IPS-18a (cell line): ENCODE measurements at regions not wholly inside any gene's neighbourhood (a gene's known extent, or its start where the extent isn't known, plus 50 kb on each side); places are given as distances from the start of the nearest gene placed in this dataset.
"Not testable (repeated sequence)": the region's sequence is repeated elsewhere in the genome, so short reads cannot be mapped to it uniquely, and the experiment has no call there.

Source experiments
- H3K27ac ChIP-seq: one replicate; pipeline ENCODE4 v1.5.1; 2013; ENCODE audit warnings: low read length
- H3K27me3 ChIP-seq: one replicate; pipeline ENCODE4 v1.6.1; 2013; ENCODE audit warnings: mild to moderate bottlenecking, low read length; ENCODE audit not compliant: control insufficient read depth, insufficient read depth
- H3K36me3 ChIP-seq: one replicate; pipeline ENCODE4 v1.6.1; 2013; ENCODE audit warnings: low read depth, low read length; ENCODE audit not compliant: control insufficient read depth
- H3K4me1 ChIP-seq: one replicate; pipeline ENCODE4 v1.6.1; 2013; ENCODE audit warnings: low read depth, low read length; ENCODE audit not compliant: control insufficient read depth
- H3K4me3 ChIP-seq: one replicate; pipeline ENCODE4 v1.5.1; 2013; ENCODE audit warnings: low read length
- H3K9ac ChIP-seq: one replicate; pipeline ENCODE4 v1.6.1; 2013; ENCODE audit warnings: mild to moderate bottlenecking, low read length, moderate library complexity
- H3K9me3 ChIP-seq: one replicate; pipeline ENCODE4 v1.6.1; 2013; ENCODE audit warnings: low read depth, low read length; ENCODE audit not compliant: control insufficient read depth

- no peak overlapping the region for H3K27ac ChIP-seq
- no peak overlapping the region for H3K4me3 ChIP-seq
- no peaks in the 10 kb centered on the region for H3K27me3 ChIP-seq
- H3K9ac ChIP-seq, result no peak overlapping the region
- no peaks in the 10 kb centered on the region for H3K4me1 ChIP-seq
- H3K36me3 ChIP-seq, result no peaks in the 10 kb centered on the region
- H3K9me3 ChIP-seq, result no peaks in the 10 kb centered on the region
These were observed 363.6 kb downstream of the ANKRD30A start for GRCh38 chr10:37488792-37489657.

DNA sequence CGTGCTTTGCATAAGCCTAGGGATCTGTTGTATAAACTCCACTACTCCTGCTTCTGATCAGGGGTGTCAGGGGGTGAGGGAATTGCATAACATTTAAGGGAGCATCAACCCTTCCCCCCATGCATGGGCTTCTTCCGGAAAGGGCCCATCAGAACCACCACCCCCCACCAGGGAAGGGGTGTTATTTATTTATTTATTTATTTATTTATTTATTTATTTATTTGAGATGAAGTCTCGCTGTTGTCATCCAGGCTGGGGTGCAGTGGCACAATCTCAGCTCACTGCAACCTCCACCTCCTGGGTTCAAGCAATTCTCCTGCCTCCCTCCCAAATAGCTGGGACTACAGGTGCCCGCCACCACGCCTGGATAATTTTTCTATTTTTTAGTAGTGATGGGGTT is 355.2 kb downstream of the ANKRD30A start:
- H3K9me3 ChIP-seq, H3K4me1 ChIP-seq, H3K36me3 ChIP-seq, H3K27ac ChIP-seq, H3K4me3 ChIP-seq, H3K27me3 ChIP-seq, H3K9ac ChIP-seq: not testable (repeated sequence)

DNA sequence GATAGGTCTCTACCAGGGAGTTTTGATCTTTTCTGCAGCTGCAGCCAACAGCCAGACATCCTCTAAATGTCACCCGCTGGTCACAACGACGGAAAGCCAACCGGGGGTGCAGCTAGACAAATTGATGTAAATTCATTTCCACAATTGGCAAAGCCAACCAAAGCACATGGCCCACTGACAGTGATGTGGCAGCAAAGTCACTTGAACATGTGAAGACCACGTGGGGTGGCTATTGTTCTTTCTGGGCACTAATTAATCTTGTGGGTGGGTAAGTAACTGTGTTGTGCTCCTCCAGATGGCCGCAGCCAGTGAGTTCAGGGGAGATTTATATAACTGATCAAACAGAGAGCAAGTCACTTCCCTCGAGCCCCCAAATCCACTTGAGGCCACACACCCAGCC is 354.1 kb downstream of the ANKRD30A start:
- peaks cover 7% of the 10 kb centered on the region for H3K4me1 ChIP-seq
- H3K4me3 ChIP-seq, result no peak overlapping the region
- H3K27me3 ChIP-seq, result no peaks in the 10 kb centered on the region
- H3K27ac ChIP-seq, result no peak overlapping the region
- no peaks in the 10 kb centered on the region for H3K36me3 ChIP-seq
- no peaks in the 10 kb centered on the region for H3K9me3 ChIP-seq
- H3K9ac ChIP-seq, result no peak overlapping the region

- no peak overlapping the region for H3K9ac ChIP-seq
- H3K27ac ChIP-seq, result no peak overlapping the region
- H3K27me3 ChIP-seq, result no peaks in the 10 kb centered on the region
- H3K4me3 ChIP-seq, result no peak overlapping the region
- H3K9me3 ChIP-seq, result no peaks in the 10 kb centered on the region
- H3K36me3 ChIP-seq, result no peaks in the 10 kb centered on the region
- peaks cover 7% of the 10 kb centered on the region for H3K4me1 ChIP-seq
These were observed 353.0 kb downstream of the ANKRD30A start for GRCh38 chr10:37478381-37478780.

- H3K27me3 ChIP-seq, result no peaks in the 10 kb centered on the region
- H3K36me3 ChIP-seq, result no peaks in the 10 kb centered on the region
- H3K4me3 ChIP-seq, result no peak overlapping the region
- no peaks in the 10 kb centered on the region for H3K9me3 ChIP-seq
- peaks cover 7% of the 10 kb centered on the region for H3K4me1 ChIP-seq
- no peak overlapping the region for H3K27ac ChIP-seq
- no peak overlapping the region for H3K9ac ChIP-seq
These were observed 350.9 kb downstream of the ANKRD30A start for GRCh38 chr10:37476285-37476684.

- Histone ChIP-seq H3K9ac (no peak overlapping the region), H3K4me1 (peaks cover 7% of the 10 kb centered on the region), H3K27me3 (no peaks in the 10 kb centered on the region), H3K4me3 (no peak overlapping the region), H3K36me3 (no peaks in the 10 kb centered on the region), H3K9me3 (no peaks in the 10 kb centered on the region), H3K27ac (no peak overlapping the region)
These were observed 349.2 kb downstream of the ANKRD30A start for GRCh38 chr10:37474645-37475044.

DNA sequence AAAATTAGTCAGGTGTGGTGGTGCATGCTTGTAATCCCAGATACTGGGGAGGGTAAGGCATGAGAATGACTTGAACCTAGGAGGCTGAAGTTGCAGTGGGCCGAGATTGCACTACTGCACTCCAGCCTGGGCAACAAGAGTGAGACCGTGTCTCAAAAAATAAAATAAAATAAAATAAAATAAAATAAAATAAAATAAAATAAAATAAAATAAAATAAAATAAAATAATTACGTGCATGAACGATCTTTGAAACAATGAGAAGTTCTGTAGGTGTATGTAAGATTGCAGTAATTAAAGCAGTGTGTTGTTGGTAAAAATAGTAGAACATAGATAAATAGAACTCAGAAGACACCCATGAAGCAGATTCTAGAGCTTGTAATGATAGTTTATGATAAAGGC is 348.5 kb downstream of the ANKRD30A start:
- Histone ChIP-seq H3K9me3 (no peaks in the 10 kb centered on the region), H3K27ac (no peak overlapping the region), H3K4me3 (no peak overlapping the region), H3K36me3 (no peaks in the 10 kb centered on the region), H3K9ac (no peak overlapping the region), H3K27me3 (no peaks in the 10 kb centered on the region), H3K4me1 (peaks cover 7% of the 10 kb centered on the region)

GRCh38 chr10:37467246-37467645 is 341.8 kb downstream of the ANKRD30A start:
- H3K36me3 ChIP-seq, result no peaks in the 10 kb centered on the region
- no peak overlapping the region for H3K9ac ChIP-seq
- H3K27ac ChIP-seq, result no peak overlapping the region
- H3K9me3 ChIP-seq, result no peaks in the 10 kb centered on the region
- no peaks in the 10 kb centered on the region for H3K4me1 ChIP-seq
- H3K4me3 ChIP-seq, result no peak overlapping the region
- H3K27me3 ChIP-seq, result no peaks in the 10 kb centered on the region

DNA sequence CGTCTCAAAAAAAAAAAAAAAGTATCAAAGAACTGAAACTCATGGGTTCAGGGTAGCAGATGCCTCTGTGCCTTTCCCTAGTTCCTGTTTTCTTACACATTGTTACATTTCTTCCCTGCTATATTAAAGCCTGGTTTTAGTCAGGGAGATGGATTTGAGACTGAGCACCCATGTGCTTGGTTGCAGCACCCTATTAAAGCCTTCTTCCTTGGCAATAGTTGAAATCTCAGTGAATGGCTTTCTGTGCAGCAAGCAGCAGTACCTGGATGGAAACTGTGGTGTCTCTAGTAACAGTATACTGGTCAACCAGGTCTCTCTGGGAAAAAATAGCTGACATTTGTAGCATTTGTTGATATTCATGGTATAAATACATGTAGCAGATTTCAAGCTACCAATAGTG is 331.1 kb downstream of the ANKRD30A start:
- no peaks in the 10 kb centered on the region for H3K27me3 ChIP-seq

GRCh38 chr10:37448161-37448560 is 322.8 kb downstream of the ANKRD30A start:
- no peak overlapping the region for H3K9ac ChIP-seq
- no peak overlapping the region for H3K27ac ChIP-seq
- no peaks in the 10 kb centered on the region for H3K36me3 ChIP-seq
- no peaks in the 10 kb centered on the region for H3K27me3 ChIP-seq
- no peaks in the 10 kb centered on the region for H3K9me3 ChIP-seq
- no peak overlapping the region for H3K4me3 ChIP-seq
- H3K4me1 ChIP-seq, result no peaks in the 10 kb centered on the region

More for the DNA sequence above, 331.1 kb downstream of the ANKRD30A start:
- Histone ChIP-seq H3K9ac (no peak overlapping the region), H3K36me3 (no peaks in the 10 kb centered on the region), H3K4me1 (no peaks in the 10 kb centered on the region), H3K27ac (no peak overlapping the region), H3K9me3 (peaks cover 9% of the 10 kb centered on the region), H3K4me3 (no peak overlapping the region)

DNA sequence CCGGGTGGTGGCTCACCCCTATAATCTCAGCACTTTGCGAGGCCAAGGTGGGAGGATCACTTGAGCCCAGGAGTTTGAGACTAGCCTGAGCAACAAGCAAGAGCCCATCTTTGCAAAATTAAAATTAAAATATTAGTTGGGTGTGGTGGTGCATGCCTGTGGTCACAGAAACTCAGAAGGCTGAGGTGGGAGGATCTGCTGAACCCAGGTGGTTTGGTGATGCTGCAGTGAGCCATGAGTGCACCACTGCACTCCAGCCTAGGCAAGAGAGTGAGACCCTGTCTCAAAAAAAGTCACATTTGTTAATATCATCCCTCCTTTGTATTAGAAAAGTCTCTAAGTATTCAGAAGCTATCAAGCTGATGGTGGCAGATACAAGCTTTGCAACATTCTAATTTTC is 317.5 kb downstream of the ANKRD30A start:
- no peaks in the 10 kb centered on the region for H3K9me3 ChIP-seq
- H3K27ac ChIP-seq, result no peak overlapping the region
- H3K9ac ChIP-seq, result no peak overlapping the region

DNA sequence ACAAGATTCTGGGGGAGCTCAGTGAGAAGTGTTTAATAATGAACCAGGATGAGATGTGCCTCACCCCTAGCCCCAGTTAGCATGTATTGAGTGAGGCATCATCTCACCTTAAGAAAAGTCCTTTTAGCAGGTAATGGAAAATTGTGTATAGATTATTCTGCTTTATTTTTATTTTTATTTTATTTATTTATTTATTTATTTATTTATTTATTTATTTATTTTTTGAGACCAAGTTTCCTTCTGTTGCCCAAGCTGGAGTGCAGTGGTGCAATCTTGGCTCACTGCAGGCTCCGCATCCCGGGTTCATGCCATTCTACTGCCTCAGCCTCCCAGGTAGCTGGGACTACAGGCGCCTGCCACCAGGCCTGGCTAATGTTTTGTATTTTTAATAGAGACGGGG is 315.8 kb downstream of the ANKRD30A start:
- H3K4me3 ChIP-seq, H3K4me1 ChIP-seq, H3K36me3 ChIP-seq, H3K9ac ChIP-seq, H3K9me3 ChIP-seq, H3K27ac ChIP-seq, H3K27me3 ChIP-seq: not testable (repeated sequence)

More for the DNA sequence above, 317.5 kb downstream of the ANKRD30A start:
- no peak overlapping the region for H3K4me3 ChIP-seq
- H3K36me3 ChIP-seq, result no peaks in the 10 kb centered on the region
- H3K4me1 ChIP-seq, result no peaks in the 10 kb centered on the region
- no peaks in the 10 kb centered on the region for H3K27me3 ChIP-seq
